HG02642 (cell line): ENCODE measurements at regions not wholly inside any gene's neighbourhood (a gene's known extent, or its start where the extent isn't known, plus 50 kb on each side); places are given as distances from the start of the nearest gene placed in this dataset.
"Not testable (repeated sequence)": the region's sequence is repeated elsewhere in the genome, so short reads cannot be mapped to it uniquely, and the experiment has no call there.

ENCODE experiments used
- ATAC-seq: cut with Tn5 transposase; IDR thresholded peaks from one replicate; pipeline ENCODE4 v1.9.1; 2021; ENCODE audit warnings: mild to moderate bottlenecking; ENCODE audit not compliant: unreplicated experiment, poor library complexity

DNA sequence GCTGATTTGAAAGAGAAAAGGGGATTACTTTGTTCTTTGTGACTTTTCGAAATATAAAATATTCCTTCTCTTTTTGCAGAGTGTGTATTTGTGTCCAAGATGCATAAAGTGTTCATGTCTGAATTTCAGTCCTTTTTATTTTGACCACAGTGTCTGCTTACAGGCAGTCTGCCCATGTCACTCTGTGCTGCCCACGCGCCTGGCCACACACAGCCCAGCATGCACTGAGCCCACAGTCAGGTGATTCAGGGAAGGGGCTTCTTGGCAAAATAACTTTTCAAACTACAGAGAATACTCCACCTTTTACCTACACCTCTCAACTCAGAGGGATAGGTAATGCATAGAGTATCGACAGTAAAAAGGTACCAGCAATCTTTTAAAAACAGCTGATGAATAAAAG, 142.5 kb upstream of the TRPC4 start:
- ATAC-seq, result no peak

DNA sequence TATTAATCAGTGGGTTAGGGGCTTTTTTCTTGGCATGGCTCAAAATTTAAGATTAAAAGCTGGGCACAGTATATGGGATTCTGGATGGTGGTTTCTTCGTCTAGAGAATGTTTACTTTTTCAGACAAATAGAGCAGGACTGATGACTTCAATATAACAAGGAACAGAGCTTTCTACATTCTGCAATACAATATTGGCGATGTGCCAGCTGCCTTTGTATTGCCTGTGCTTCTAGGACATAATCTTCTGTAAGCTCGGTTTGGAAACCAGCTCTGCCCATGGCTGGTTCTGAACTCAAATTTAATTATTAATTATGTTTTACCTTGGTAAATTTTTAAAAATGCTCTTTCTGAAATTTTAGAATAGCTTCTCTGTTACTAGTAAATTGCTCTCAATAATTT, 139.1 kb upstream of the TRPC4 start:
- ATAC-seq, result no peak

DNA sequence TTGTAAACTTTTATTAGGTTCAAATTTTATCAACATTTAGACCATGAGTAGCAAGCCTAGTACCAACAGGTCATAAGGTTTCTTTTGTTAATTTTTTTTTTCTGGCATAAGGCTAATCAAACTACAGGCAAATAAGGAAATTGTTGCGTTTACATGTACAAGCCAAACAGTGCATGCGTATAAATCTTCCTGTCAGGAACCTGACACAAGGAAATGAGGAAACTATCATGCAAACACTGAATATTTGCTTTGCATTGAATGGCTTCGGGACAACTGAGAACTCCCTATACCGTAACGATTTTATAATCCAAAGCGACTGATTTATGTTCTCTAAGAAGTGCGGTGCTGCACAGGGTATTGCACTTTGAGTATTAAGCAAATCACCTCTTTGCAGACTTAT, 133.0 kb upstream of the TRPC4 start:
- ATAC-seq, result no peak

DNA sequence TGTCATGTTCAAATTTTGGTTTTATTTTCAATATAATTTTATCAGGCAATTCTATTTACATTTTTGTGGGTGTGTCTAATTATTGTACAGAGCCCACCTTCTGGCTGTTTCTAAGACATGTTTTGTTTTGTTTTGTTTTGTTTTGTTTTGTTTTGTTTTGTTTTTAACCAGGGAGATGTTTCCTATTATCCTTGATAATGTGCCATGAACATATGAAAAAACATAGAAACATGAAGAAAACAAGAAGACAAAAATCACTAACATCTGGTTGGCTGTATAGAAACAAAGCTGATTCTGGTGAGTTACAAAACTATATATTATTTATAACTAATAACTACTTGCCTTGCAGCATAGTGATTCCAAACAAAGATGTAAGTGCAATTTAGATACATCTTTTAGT, 128.1 kb upstream of the TRPC4 start:
- no peak for ATAC-seq

DNA sequence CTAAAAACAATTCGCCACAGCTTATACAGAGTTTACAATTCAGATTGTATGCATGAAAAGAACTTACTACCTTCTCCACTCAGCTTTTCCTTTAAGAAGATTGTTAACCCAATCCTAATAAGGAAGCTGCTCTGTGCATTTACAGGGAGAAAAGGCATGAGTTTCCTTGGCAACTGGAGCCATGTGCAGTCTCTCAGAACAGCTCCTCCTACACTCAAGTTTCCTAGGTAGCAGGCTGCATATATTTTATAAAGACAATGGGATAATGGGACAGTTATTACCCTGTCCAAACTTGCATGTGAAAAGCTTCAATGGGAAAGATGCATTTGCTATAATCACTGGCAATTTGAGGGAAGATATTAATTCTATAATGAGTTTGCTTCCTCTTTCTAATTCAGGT, 125.5 kb upstream of the TRPC4 start:
- no peak for ATAC-seq

DNA sequence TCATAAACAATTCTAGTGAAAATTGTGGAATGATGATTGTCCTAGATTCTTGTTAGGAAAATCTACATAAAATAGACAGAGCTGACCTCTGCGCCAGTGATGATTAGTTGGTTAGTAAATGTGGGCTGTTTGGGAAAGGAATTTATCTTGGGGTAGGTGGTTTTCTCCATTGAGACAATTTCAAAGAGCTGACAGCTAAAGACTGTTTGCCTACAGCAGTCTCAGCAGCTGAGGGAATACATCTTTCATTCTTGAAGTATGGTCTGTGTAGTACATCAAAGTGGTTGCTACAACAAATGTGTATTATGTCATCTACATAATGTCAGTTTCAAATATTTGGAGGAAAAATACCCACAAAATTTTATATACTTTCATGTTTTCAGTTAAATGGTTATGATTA, 117.2 kb upstream of the TRPC4 start:
- no peak for ATAC-seq

DNA sequence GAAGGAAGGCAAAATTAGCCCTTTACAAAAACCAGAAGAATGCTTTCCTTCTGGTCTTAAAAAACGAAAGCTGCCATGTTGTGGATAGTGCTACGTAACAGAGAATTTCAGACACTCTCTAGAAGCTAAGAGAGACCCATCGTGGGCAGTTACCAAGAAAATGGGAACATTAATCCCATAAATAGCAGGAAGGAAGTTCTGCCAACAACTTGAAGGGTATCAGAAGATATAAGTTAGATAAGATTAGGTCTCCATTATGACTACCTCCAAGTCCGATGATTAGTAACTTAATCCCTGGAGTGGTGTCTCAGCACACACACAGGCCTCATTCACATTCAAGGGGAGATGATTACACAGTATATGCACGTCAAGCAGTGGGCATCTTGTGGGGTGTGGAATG, 115.7 kb upstream of the TRPC4 start:
- no peak for ATAC-seq

DNA sequence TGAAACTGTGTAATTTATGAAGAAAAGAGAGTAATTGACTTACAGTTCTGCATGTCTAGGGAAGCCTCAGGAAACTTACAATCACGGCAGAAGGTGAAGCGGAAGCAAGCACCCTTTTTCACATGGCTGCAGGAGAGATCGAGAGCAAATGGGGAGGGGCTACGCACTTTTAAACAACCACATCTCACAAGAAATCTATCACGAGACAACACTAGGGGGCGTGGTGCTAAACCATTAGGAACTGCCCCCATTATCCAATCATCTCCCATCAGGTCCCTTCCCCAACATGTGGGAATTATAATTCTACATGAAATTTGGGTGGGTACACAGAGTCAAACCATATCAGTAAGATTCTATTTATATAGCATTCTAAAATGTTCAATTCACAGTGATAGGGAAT, 114.8 kb upstream of the TRPC4 start:
- no peak for ATAC-seq

DNA sequence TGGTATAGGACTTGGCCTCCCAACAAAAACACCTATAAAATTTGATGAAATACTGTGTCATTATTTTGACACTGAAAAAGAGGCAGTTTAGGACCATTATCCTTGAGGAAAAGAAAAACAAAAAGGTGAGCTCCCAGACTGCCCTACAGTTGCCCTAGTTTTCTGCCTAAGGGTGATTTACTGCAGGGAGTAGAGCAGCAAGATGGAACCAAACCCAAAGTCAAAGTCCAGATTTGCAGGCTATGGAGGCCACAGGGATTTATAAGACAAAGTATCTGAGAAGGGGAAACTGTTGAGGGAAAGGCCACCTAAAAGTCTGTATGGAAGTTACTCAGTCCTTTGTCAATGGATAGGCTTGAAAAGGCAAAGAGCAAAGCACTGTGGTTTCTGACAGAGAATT, 112.4 kb upstream of the TRPC4 start:
- ATAC-seq, result no peak

DNA sequence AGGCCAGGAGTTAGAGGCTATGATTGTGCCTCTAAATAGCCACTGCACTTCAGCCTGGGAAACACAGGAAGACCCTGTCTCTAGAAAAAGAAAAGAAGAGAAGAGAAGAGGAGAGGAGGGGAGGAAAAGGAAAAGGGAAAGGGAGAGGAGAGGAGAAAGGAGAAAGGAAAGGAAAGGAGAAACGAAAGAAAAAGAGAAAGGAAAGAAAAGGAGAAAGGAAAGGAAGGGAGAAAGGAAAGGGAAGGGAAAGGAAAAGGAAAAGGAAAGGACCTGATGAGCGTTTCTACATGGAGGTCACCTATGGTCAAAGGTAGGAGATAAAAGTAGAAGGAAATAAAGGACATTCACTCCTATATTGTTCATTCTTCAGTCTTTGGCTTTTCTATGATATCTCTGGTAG, 109.1 kb upstream of the TRPC4 start:
- ATAC-seq, result no peak

DNA sequence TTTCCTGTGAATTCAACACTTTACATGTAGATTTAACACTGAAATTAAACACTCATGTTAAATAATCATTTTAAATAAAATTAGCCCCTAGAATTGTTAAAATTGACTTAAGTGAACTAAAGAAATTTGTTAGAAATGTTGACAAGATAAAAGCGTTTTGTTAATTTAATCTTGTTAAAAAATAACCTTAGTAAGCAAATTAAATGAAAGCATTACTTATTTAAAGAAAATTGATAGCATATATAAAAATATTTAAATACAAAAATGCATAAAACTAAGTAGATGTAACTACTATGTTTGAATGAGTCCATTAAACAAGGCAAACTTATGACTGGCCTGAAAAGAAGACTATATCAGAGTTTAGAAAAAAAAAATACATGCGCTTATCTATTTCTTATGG, 99.0 kb upstream of the TRPC4 start:
- ATAC-seq, result no peak

DNA sequence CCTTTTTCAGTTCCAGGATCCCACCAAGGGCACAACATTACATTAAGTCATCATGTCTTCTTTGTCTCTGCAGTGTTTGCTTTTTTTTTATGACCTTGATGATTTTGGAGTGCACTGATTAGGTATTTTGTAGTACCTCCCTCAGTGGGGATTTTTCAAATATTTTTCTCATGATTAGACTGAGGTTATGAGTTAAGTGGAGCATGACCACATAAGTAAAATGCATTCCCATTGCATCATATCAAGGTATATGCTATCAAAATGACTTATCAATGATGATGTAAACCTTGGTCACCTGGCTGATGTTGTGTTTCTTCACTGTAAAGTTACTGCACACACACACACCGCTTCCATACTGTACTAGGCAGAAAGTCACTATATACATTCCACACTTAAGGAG, 96.7 kb upstream of the TRPC4 start:
- no peak for ATAC-seq

DNA sequence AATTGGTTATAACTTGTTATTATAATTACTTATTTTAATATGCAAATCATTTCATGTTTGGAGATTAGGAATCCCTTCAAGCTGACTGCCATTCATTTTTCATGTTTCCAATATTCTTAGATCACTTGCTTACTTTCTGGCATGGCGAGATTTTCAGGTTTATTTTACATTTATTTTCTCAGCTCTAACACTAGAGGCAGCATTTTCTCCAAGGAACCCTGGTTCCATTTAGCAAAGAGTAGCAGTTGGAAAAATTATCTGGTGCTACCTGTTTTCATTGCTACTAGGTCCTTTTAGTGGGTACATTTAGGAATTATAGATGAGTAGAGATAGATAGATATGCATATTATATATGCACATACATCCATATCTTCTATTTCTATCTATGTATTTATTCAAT, 90.9 kb upstream of the TRPC4 start:
- no peak for ATAC-seq

DNA sequence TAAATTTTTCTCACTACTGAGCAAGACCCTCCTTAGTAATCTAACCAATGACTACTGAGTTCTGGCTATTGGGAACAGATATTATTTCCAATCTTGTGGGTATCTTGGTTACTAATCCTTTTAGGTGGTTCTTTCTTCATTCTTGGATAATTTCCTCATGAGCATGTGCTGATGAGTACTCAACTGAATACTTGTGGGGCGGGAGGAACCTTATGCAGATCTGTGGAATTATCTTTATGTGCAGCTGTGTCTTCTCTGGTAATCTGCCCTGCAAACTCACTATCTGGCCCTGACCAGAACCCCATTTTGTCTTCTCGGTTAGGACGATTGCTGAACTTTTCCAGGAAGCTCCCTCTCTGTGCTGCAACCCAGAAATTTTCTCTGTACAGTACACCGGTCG, 89.7 kb upstream of the TRPC4 start:
- no peak for ATAC-seq

DNA sequence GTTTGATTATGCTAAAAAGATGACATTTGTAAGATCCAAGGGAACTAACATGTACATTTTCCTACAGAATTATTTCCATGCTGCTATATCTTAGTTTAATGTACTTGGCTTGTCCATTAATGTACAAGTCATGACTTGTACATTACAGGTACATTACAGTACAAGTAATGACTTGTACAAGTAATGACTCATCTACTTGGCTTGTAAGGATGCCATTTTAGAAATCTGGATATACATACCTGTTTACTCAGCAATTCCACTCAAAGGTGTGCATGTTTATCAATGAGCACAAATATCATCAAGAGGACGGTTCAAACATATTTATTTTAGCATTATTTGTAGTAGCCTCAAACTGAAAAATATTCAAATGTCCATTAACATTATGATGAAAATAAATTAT, 87.0 kb upstream of the TRPC4 start:
- no peak for ATAC-seq

DNA sequence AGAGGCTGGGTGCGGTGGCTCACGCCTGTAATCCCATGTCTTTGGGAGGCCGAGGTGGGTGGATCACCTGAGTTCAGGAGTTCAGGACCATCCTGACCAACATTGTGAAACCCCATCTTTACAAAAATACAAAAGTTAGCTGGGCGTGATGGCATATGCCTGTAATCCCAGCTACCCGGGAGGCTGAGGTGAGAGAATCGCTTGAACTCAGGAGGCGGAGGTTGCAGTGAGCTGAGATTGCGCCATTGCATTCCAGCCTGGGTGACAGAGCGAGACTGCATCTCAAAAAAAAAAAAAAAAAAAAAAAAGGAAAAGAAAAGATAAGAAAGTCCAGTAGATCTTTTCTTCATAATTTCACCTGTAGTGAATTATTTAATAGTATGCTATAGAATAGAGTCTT, 85.0 kb upstream of the TRPC4 start:
- ATAC-seq, result not testable (repeated sequence)

DNA sequence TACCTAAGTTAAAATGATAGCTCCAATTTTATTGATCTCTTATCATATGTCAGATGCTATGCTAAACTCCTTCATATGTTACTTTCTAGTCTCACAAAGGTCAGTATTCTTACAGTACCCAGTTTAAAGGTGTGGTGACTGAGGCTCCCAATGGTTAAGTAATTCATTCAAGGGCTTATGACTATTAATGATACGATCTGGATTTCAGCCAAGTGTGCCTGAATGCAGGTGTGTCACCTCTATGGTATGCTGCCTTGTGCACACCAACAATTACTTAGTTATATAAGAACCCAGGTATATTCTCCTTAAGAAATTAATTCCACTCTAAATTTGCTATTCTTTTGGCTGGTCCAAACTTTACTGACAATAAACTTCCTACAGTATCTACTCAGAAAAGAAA, 84.6 kb upstream of the TRPC4 start:
- no peak for ATAC-seq

DNA sequence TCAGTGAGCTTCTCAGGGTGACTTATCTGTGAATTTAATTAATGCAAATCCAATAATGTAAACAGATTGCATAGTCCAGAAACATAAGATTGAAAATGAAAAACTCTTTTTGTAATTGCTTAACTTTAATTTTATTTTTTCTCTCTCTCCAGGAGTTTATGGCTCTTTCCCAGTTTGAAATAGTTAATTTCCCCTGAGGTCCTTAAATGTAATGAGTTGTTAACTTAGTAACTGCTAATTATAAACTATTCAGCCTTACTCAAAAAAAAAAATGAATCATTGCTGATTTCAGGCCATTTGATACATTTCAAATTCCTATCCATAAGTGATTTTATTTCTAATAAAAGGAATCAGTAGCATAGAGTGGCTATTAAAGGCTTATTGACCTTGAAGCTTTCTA, 84.1 kb upstream of the TRPC4 start:
- ATAC-seq, result no peak

DNA sequence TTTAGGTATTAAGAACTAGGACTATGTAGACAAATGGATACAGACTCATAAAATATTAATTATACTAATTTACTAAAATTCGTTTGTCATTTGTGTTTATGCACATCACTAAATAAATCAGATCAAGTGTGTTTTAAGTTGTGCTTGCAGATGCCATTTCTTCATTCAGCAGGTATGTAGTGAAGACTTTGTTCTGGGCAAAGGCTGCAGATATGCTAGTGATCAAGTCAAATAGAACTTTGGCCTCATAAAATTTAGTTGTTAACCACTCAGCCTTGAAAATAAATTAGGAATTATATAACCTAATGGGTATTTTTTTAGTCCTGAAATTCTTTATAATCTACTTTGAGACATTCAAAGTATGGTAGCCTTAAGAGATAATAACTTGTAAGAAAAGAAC, 80.4 kb upstream of the TRPC4 start:
- no peak for ATAC-seq

DNA sequence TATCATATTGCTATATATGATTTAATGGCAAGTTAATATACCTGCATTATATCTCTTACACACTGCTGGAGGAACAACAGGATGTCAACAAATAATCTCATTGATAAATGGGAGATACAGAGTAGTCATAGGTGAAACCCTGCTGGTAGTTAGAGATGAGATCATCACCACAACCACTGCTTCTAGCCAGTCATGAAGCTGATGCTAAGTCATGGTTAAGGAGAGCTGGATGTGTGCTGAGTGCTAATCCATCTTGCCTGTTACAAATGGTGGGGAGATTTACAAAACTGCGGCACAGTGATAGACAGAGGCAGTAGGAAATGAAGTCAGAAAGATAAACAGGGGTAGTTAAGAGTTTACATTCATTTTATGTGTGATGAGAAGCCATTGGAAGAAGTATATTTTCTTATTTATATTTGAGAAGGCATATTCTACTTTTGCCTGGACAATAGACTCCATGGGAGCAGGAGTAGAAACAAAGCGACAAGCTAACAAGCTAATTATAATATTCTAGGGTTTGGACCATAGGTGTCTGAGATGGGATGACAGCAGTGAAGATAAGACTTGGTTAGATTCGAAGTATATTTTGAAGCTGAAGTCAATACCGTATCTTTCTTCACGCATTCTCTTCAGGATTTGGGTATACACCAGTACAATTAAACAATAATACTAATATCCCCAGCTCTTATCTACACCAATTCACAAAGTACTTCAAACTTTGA, 78.0 kb upstream of the TRPC4 start:
- no peak for ATAC-seq

DNA sequence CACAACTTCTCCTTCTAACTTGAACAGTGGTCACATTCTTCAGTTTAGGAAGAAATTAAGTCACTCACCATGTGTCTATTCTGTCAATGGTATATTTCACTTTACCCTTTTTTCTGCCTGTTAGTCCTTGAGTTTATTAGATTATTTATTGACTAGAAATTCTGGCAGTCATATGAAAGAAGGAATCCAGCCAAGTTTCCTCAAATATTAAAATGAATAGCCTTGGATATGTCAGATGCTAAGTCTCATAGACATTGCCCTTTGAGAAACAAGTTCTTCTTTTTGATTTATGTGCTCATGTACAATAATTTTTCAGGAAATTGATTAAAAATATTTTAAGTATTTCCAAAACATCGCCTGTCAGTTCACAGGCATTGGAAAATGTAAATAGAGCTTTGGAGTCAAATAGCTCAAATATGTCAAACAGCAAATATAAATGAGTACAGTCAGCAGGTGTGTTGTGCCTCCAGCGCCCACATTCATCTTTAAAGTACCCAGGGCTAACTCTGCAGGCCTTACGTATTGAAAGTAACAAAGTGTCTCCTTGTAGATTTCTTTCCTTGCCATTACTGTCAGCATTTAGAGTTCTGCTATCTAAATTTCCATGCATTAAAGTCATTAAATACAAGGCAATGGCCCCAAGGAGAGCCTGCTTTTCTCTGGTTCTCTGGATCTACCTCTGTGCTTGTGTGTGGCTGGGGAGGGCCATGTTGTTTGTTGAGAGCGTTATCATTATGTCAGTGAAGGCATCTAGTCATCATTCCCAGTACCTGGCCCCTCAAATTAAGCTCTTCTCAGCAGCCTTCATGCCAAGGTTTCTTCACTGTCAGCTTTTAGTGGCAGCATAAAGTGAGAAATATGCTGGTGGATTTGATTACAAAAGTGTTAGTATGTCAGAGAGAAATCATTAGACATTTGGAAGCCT, 76.3 kb upstream of the TRPC4 start:
- ATAC-seq, result no peak

DNA sequence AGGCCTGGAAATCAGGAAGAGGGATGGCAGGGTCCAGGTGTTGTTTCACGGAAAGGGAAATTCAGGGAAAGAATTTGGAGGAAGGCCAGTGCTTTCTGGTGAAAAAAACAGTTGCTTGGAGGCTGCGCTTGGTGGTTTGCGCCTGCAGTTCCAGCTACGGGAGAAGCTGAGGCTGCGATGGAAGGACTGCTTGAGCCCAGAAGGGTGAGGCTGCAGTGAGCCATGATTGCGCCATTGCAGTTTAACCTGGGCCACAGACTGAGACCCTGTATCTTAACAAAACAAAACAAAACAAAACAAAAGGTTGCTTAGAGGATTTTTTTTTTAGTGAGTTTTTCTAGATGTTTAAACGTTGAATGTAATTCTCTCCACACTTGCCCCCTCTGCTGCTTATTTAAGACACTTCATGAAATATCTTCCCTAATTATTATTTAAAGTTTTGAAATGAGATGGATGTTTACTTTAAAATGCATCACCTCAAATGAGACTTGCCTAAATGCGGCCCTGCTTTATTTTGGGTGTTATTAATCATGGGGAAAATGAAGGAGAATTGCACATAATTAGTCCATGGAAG, 75.4 kb upstream of the TRPC4 start:
- ATAC-seq, result no peak
